DOHH2 (cell line): ENCODE measurements at regions not wholly inside any gene's neighbourhood (a gene's known extent, or its start where the extent isn't known, plus 50 kb on each side); places are given as distances from the start of the nearest gene placed in this dataset.

Experiments used
- EZH2phosphoT487 ChIP-seq: fragments of 200-600 bp; sonication (generic); IDR thresholded peaks from 2 replicates; pipeline ENCODE4 v1.6.1; 2017; ENCODE audit warnings: borderline replicate concordance, mild to moderate bottlenecking, antibody characterized with exemption, low read length, moderate library complexity, mixed read lengths
- TF ChIP-seq, protein P1 (sequence below): fragments of 200-600 bp; sonication (generic); IDR thresholded peaks from one replicate; pipeline ENCODE4 v1.5.1; 2014; ENCODE audit warnings: antibody characterized with exemption, mild to moderate bottlenecking, low read depth, low read length; ENCODE audit not compliant: poor library complexity, severe bottlenecking

DNA sequence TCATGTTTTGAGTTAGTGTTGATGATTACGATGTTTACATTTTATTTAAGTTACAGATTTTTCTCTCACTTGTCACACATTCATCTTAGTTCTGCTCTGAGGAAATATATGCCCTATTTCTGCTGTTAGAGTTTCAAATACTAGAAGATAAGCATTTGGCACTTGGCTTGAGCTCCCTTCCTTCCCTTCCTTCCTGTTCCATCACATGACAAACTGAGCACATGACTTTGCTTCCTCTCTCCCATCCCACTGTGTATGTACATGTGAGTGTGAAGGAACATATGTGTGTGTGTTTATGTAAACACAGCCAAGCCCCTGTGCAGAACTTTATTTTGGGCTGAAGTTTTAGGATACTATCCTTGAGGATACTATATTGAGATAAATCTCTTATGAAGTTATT, 795.9 kb upstream of the IGFBP3 start:
- TF ChIP-seq, protein P1, sequence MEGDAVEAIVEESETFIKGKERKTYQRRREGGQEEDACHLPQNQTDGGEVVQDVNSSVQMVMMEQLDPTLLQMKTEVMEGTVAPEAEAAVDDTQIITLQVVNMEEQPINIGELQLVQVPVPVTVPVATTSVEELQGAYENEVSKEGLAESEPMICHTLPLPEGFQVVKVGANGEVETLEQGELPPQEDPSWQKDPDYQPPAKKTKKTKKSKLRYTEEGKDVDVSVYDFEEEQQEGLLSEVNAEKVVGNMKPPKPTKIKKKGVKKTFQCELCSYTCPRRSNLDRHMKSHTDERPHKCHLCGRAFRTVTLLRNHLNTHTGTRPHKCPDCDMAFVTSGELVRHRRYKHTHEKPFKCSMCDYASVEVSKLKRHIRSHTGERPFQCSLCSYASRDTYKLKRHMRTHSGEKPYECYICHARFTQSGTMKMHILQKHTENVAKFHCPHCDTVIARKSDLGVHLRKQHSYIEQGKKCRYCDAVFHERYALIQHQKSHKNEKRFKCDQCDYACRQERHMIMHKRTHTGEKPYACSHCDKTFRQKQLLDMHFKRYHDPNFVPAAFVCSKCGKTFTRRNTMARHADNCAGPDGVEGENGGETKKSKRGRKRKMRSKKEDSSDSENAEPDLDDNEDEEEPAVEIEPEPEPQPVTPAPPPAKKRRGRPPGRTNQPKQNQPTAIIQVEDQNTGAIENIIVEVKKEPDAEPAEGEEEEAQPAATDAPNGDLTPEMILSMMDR: no peak
- TF ChIP-seq EZH2phosphoT487: no peak
